Activated CD4-positive, alpha-beta T cell treated with anti-CD3 and anti-CD28 coated beads for 4 hours (primary cell): ENCODE measurements at regions not wholly inside any gene's neighbourhood (a gene's known extent, or its start where the extent isn't known, plus 50 kb on each side); places are given as distances from the start of the nearest gene placed in this dataset.

Source experiments
- DNase-seq, 2 donors: peaks; one replicate each; pipeline ENCODE4 v3.0.0-alpha.2; 2020

DNA sequence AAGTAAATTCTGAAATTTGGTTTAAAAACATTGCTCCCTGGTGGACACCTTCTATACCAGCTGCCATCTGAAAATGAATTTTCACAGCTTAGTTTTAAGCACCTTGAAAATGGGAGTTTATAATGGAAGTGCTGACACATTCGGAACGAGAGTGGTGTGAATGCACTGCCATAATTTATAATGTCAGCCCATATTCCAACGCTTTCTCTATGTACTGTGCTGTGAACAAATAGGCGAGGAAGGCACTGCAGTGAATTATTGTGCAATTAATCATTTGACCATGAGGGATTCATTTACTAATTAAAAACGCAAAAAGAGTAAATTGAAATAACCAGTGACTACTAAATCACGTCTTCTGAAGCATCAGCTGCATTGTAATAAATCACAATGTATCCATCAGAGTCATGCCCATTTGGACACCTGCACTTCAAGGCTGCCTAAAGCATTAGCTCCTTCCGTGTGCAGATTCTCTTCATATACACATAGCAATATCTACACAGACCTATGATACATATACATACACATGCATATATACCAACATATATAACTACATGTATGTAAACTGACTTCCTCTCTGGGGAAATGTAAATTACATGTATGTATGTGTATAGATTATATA, 699.8 kb downstream of the GALR1 start:
- no peak for DNase-seq

DNA sequence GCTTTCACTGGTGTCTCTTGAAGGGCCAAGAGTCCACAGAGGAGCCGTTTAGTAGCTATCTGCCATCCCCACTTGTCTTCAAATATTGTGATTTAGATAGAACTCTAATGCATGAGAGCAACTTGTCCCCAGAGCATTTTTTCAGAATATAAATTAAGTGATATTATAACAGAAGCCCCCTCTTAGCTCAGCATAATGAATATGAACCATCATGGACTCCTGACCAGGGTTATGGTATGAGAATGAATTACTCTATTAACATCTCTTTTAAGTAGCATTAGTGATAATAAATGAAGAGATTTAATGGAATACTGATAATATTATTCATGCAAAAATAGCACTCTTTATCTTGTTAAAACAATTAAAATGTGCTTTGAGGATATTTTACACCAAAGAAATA, 709.6 kb downstream of the GALR1 start:
- DNase-seq: no peak

DNA sequence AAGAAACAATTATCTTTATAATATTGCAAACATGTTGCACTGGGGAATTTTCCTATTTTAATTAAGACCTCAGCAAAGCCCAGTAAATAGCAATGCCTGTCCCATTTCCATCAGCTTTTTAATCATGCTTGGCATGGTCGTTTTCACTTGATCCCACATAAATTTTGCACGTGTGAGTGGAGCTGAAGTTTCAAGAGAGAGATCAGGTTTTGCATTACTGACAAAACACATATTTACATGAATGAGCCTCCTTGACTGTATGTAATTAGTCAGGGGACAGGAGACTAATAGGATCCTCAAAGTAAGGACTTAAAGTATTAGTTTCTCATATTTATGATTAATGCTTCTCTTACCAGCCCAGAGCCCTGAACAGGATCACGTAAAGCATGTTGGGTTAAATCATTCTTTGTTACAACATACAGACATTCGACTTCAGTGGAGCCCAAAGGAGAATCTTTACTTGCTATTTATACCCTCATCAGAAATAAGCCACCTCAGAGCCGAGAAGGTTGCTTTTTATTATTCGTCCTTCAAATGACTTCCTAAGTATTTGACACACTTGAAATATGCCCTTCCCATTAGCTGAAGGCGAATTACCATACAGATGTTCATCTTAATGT, 711.3 kb downstream of the GALR1 start:
- DNase-seq: no peak

DNA sequence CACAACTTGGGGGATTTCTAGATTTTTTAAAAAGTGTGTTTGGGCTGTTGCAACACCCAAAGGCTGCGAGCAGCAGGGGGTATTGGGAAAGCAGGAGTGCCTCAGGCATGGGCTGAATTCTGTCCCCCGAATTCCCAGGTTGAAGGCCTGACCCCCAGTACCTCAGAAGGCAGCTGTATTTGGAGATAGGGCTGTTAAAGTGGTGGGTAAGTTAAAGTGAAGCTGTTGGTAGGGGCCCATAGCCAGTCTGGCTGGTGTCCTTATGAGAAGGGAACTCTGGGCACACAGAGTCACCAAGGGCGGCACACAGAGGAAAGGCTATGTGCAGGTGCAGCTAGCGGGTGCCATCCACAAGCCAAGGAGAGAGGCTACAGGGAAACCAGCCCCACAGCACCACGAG, 717.4 kb downstream of the GALR1 start:
- DNase-seq: no peak

DNA sequence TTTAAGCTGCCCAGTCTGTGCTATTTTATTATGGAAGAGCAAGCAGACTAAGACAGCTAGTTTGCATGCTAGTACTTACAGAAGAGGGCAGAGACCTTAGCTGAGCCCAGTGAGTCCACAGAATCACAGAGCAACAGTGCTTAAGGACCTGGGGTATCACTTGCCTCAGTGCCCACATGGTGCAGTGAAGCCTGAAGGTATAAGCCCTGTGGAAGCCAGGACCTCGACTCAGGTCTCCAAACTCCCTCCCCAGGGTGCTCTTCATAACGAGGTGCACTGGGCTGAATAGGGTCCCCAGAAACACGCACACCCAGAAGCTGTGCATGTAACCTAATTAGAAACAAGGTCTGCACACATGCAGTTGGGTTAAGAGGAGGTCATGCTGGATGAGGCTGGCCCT, 718.1 kb downstream of the GALR1 start:
- no peak for DNase-seq

DNA sequence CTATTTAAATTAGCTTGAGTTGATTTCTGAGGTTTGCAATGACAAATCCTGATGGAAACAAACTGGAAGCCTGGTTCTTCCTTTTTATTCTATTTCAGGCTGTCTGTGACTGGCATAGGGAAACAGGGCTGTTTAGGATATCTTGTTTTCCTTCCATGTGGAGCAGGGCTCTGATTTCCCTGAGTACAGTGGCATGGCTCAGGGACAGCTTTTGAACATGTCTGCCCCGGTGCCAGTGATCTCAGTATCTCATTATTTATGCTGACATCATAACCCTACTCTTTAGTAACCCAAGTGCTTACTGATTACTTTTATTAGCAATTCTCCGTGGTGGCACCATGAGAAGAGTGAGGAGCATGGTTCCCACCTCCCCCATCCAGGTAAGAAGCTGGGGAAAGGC, 720.3 kb downstream of the GALR1 start:
- DNase-seq: no peak

DNA sequence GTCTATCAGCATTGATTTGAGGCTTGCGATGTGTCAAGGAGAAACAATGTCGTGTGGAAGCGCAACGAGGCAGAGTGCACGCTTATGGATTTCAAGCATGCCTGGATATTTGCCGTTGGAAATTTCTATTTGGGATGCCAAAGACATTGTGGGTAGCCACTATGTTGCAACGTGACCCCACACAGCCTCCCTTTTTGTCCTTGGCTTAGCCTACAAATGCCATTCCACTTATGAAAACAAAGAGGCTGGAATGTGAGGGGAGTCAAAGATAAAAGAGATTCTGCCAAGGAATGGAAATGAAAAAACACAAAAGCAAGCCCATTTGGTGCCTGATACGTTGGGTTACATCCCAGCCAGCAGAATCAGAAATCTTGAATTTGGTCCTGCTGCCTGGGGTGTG, 721.2 kb downstream of the GALR1 start:
- no peak for DNase-seq

DNA sequence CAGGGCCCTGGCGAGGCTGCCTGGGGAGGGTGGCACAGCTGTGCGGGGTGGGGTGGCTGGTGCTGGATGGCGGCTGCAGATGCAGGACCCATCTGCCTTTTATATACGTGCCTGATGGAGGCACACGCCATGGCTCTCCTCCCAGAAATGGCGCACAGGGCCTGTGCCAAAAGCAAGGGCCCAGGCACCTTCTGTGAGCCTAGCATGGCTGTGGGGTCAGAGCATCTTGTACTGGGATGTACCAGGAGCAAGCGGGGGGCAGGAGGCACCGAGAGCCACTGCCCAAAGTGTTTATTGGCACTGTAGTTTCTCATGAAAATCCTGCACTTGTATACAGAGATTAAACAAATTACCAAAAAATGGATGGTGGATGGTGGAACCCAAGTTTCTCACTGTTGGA, 724.1 kb downstream of the GALR1 start:
- DNase-seq: no peak

DNA sequence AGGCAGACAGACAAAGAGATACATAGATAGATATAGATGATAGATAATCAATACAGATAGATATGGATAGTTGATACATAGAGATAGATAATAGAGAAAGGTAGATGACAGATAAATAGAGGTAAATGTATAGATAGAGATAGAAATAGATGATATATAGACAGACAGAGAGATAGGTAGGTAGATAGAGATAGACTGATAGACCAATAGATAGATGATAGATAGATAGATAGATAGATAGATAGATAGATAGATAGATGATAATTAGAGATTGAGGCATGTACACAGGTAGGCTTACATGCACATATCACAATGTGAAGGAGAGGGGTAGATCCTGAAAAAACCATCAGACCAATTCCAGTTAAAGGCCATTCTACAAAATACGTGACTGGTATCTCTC, 724.7 kb downstream of the GALR1 start:
- DNase-seq: no peak

DNA sequence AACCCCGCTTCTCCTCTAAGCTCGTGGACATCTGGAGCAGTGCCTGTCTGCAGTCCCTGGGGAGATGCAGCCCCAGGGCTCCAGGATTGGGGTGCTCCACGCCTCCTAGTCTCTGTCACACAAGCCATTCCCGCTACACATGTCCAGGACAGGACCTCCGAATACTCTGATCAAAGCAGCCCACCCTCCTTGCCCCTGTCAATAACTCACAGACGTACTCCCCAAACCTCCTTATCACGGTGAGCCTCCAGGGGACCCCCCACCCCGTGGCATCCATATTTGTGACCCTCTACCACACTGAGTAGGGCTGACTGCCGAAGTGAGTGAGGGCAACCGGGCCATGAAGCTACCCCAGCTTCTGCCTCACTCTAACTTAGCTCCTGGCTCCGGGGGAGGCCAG, 727.7 kb downstream of the GALR1 start:
- DNase-seq: no peak

DNA sequence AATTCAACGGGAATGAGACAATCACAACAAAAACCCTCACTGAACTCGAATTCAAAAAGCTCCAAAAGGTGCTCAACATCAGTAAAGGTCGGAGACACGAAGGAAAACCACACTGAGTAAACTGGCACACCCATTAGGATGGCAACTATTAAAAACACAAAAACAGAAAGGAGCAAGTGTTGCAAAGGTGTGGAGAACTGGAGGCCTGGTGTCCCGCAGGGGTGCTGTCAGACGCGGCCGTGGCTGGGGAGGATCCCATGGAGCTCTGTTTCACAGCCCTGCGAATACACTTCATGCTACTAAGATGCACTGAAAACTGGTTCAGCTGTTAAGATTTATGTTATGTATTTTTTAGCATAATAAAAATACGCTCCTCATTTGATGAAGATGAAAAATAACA, 730.6 kb downstream of the GALR1 start:
- DNase-seq: no peak

DNA sequence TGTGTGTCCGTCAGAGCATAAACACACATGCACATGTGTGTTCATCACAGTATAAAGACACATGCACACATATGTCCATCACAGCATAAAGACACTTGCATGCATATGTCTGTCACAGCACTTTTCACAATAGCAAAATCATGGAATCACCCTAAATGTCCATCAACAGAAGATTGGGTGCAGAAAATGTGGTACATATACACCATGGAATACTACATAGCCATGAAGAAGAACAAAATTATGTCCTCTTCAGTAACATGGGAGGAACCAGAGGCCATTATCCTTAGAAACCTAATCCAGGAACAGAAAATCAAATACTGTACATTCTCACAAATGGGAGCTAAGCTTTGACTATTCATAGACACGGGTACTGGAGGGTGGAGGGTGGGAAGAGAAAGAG, 732.2 kb downstream of the GALR1 start:
- no peak for DNase-seq

DNA sequence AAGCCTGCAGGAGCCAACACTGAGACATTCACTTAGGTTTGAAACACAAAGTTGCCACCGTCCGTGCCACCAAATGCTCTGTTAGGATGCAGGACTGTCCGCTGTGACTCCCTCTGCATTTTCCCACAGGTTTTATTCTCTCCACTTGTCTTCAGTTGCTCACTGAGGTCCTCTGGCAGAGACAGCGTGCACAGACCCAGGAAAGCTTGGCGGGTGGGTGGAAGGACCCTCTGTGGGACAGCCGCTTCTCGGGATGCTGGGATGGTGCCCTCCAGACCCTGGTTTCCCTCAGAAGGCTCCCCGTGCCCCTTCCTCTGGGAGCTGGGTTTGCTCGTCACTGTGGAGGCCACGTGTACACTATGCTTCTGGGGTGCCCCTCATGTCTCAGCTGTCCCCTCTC, 733.6 kb downstream of the GALR1 start:
- no peak for DNase-seq

DNA sequence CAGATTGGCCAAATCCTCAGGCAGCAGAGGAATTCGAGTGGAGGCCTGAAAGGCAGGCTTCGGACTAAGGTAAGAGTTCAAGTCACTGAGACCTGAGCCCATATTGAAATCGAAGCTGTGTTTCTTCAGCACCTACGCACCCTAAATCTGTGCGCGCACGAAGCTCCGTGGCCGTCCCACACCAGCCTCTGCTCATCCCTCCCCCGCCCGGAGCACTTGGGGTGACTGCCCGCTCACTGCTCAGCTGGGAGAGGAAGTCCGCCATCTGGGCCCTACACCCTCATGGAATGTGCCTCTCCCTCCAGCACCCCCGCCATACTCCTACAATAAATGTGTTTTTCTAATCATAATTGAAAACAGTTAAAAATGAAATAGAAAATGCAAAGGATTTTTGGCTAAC, 734.5 kb downstream of the GALR1 start:
- DNase-seq: no peak

DNA sequence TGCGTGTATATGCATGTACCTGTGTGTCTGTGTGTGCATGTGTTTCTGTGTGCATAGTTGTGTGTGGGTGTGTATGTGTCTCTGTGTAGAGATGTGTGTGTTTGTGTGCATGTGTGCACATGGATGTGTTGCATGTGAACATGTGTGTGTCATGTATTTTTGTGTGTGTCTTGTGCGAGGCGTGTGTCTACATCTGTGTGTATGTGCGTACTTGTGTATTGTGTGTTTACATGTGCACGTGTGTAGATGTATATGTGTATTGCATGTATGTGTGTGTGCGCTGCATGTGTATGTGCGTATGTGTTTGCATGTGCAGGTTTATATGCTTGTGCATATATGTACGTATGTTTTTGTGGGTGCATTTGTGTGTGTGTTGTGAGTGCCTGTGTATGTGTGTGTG, 735.2 kb downstream of the GALR1 start:
- DNase-seq: no peak

DNA sequence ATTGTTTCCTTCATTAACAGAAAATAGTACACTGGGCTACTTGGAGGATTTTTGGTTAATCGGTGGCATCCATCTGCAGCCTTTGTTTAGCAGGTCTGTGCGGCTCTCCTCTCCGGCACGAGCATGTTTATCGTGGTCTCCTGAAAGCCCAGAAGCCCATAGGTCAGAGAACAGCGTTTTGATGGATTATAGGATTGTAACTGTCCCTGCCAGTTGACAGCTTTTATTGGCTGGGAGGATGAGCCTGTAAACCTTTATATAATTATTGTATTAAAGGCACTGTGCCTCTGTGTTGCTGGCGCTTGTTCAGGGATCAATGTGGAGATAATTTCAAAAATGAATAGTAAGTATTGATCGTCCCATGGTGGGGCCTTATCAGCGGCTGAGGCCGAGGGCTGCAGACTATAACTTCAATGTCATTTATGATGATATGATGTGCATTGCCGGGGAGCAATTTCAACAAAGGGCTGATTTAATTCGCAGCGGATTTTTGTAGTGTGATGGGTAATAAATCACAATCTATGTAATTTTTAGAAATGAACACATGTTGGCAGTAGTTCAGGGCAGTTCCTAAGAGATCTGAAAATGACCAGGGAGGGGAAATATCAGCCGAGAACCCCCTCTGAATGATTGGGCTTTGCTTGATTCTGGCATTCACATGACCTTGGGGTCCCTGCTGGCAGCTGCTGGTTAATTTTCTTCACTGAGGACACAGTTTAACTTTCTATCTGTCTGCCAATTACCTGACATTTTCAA, 736.1 kb downstream of the GALR1 start:
- DNase-seq: no peak

DNA sequence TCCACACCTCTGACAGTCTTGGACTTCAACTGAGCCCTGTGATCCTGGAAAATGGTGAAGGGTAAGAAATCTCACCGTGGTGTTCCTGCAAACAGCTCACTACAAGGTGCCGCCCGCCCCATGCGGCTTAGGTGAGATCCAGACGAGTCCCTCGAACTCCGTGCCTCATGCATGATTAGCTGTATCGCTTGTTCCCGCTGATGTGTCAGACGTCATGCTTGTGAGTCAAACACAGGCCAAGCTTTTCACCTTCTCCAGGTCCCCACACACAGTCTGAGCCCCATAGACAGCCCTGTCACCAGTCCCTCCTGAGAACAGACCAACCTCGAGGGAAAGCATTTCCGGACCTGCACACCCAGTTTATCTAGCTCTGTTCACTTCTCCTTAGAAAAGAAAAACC, 740.5 kb downstream of the GALR1 start:
- no peak for DNase-seq

DNA sequence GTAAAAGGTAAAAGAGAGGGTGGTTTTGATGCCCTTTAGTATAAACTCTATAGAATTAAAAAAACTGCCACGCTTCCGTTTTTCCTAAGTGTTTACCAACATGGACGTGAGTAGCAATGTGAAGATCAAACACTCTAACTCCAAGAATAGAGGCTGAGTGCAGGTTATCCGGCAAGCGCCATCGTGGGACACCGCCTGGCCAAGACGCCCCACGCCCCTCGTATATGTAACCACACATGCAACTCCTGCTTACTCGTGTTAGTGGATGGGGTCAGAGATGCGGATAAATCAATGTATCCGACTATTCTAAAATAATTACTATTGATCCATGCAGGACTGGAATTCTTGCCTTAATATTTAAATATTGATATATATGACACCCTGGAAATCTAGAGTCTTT, 741.3 kb downstream of the GALR1 start:
- DNase-seq: no peak

DNA sequence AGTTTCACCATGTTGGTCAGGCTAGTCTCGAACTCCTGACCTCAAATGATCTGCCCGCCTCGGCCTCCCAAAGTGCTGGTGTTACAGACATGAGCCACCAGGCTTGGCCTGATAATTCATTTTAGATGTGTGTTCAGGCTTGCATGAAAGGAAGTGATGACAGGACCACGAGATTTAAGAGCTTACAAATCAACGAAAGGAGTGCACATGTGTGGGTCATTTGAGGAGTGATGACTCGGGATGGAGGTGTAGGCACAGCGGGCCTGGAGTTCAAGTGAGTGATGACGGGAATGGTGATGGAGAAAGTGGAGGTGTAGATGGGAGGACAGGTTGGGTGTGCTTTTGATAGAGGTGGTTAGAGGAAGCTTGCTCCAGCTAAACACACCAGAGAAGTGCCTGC, 742.4 kb downstream of the GALR1 start:
- no peak for DNase-seq

DNA sequence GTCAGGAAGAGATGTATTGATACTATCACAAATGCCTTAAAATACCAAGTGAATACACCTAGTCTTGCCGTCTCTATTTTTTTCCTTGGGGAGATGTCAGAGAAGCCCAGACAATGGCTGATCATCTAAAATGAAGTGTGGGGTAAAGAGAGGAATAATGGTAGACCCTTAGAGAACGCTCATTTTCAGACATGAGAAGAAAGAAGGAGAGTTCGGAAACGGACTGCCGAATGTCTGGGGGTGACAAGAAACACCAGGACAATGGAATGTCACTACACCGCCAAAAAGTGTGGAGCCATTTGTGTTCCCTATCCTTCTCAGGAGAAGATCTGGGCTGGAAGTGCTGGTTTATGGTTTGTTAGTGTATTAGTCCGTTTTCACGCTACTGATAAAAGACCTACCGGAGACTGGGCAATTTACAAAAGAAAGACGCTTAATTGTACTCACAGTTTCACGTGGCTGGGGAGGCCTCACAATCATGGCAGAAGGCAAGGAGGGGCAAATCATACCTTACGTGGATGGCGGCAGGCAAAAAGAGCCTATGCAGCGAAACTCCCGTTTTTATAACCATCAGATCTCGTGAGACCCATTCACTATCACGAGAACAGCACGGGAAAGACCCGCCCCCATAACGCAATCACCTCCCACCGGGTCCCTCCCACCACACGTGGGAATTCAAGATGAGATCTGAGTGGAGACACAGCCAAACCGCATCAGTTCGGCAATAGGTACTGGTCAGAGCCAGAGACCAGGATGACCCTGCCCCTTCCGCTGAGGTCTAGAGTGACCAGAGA, 743.7 kb downstream of the GALR1 start:
- no peak for DNase-seq

DNA sequence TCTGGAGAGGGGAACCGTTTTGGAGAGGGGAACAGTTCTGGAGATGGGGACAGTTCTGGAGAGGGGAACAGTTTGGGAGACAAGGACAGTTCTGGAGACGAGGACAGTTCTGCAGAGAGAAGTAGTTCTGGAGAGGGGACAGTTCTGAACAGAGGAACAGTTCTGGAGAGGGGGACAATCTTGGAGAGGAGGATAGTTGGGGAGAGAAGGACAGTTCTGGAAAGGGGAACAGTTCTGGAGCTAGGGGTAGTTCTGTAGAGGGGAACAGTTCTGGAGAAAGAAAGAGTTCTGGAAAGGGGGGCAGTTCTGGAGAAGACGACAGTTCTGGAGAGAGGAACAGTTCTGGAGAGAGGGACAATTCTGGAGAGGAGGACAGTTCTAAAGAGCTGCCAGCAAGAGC, 745.9 kb downstream of the GALR1 start:
- no peak for DNase-seq

DNA sequence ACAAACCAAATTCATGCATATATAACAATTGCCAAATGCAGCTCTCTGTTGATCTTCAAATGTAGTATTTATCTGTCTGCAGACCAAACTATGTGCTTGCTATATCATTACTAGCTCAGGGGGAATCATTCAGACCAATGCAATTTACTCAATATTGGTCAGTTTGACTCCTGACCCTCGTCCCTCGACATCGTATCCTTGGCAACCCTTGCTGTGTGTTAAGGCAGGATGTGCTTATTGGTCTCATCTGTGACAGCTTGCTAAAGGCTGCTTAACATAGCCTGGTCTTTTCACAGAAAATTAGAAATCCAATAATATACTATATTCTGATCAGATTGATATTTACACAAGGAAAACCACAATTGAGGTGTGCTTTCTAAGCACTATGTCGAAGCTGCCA, 747.1 kb downstream of the GALR1 start:
- no peak for DNase-seq

DNA sequence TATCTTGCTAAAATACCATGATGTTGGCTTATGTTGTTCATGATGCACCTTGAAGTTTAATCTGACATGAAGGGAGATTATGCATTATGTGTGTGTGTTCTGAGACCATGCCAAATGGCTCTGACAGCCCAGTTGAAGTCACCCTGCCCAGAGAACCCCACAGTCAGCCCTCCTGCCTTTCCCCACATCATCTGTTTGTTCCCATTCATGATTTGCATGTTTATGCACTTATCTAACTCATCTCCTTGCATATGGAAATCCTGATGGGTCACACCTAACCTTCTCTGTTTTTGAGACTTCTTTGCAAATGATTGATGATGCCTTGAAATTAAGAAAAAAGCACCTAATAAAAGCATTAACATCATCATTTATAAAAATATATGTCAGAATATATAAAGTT, 752.2 kb downstream of the GALR1 start:
- no peak for DNase-seq
